H1 (cell line): ENCODE measurements at regions not wholly inside any gene's neighbourhood (a gene's known extent, or its start where the extent isn't known, plus 50 kb on each side); places are given as distances from the start of the nearest gene placed in this dataset.

ENCODE experiments used
- CTCF ChIA-PET: fragments of 300-600 bp; sonication (Branson Sonifier 250); formaldehyde crosslinking; loops from one replicate; lab custom pipeline; 2021; ENCODE audit not compliant: partially characterized antibody; lab: Charles Lee
- POLR2A ChIA-PET: fragments of 300-600 bp; sonication (Branson Sonifier 250); formaldehyde crosslinking; loops from one replicate; lab custom pipeline; 2021; ENCODE audit warnings: inconsistent platforms; ENCODE audit not compliant: partially characterized antibody; lab: Charles Lee
- DNase-seq, 2 experiments: peaks; one replicate each; pipeline versions ENCODE4 v3.0.0 to v3.0.0-alpha.2; 2010 to 2022; ENCODE audit warnings: low spot score in 2 of 2, low read depth in 1 of 2, mixed read lengths in 1 of 2
- FAIRE-seq: peaks from 2 replicates; lab custom pipeline; 2011; peaks lifted over from hg19 to GRCh38; lab: Jason Lieb, UNC
- H2AFZ ChIP-seq: 2 replicates; pipeline ENCODE4 v1.8.1; 2012; ENCODE audit warnings: low read length, inconsistent platforms
- H2AK5ac ChIP-seq: 2 replicates; pipeline ENCODE4 v1.6.1; 2013; ENCODE audit warnings: low read depth, low read length
- H2BK120ac ChIP-seq: replicated peaks from 2 replicates; pipeline ENCODE3; 2013; ENCODE audit warnings: low read depth, low read length, inconsistent platforms
- H2BK12ac ChIP-seq: 2 replicates; pipeline ENCODE4 v1.6.1; 2013; ENCODE audit warnings: low read depth, low read length
- H2BK15ac ChIP-seq: 2 replicates; pipeline ENCODE4 v1.6.1; 2013; ENCODE audit warnings: low read length
- H2BK20ac ChIP-seq: 2 replicates; pipeline ENCODE4 v1.6.1; 2013; ENCODE audit warnings: low read length
- H2BK5ac ChIP-seq: 2 replicates; pipeline ENCODE4 v1.6.1; 2013; ENCODE audit warnings: low read depth, low read length
- H3K14ac ChIP-seq: 2 replicates; pipeline ENCODE4 v1.6.1; 2013; ENCODE audit warnings: inconsistent platforms; ENCODE audit not compliant: insufficient read length
- H3K18ac ChIP-seq: 2 replicates; pipeline ENCODE4 v1.6.1; 2013; ENCODE audit warnings: low read length; ENCODE audit errors: extremely low read depth
- H3K23ac ChIP-seq: 2 replicates; pipeline ENCODE4 v1.6.1; 2013; ENCODE audit warnings: inconsistent platforms; ENCODE audit not compliant: insufficient read length
- H3K23me2 ChIP-seq: 2 replicates; pipeline ENCODE4 v1.6.1; 2013; ENCODE audit warnings: low read depth, low read length
- H3K27ac ChIP-seq: 2 replicates; pipeline ENCODE4 v1.6.1; 2011; ENCODE audit warnings: low read depth, low read length, inconsistent platforms
- H3K27me3 ChIP-seq, 4 experiments: replicated peaks in 1 of 4; 1 replicate in 1 of 4; 2 replicates in 3 of 4; pipeline versions ENCODE4 v1.6.1 to v1.8.1; 2011 to 2013; ENCODE audit warnings: low read length in 3 of 4, mild to moderate bottlenecking in 3 of 4, inconsistent platforms in 2 of 4, mixed read lengths in 2 of 4, moderate library complexity in 1 of 4; ENCODE audit not compliant: control insufficient read depth in 3 of 4, insufficient read depth in 3 of 4; ENCODE audit errors: extremely low read depth in 1 of 4
- H3K36me3 ChIP-seq, 4 experiments: 2 replicates each; pipeline versions ENCODE4 v1.6.1 to v1.8.1; 2011 to 2013; ENCODE audit warnings: mild to moderate bottlenecking in 4 of 4, low read length in 3 of 4, moderate library complexity in 2 of 4, control low read depth in 1 of 4, inconsistent platforms in 1 of 4; ENCODE audit not compliant: insufficient read depth in 4 of 4, control insufficient read depth in 2 of 4
- H3K4ac ChIP-seq: replicated peaks from 2 replicates; pipeline ENCODE3; 2013; ENCODE audit warnings: low read length, low read depth, mixed read lengths, inconsistent platforms; ENCODE audit not compliant: insufficient read length
- H3K4me1 ChIP-seq, 4 experiments: replicated peaks in 1 of 4; 1 replicate in 1 of 4; 2 replicates in 3 of 4; pipeline versions ENCODE4 v1.6.1 to v1.8.1; 2011 to 2013; ENCODE audit warnings: low read length in 3 of 4, inconsistent platforms in 2 of 4, mixed read lengths in 1 of 4; ENCODE audit not compliant: insufficient read depth in 4 of 4, control insufficient read depth in 3 of 4
- H3K4me2 ChIP-seq, 2 experiments: 2 replicates each; pipeline versions ENCODE4 v1.6.1 to v1.8.1; 2011 to 2013; ENCODE audit warnings: low read depth in 2 of 2, low read length in 2 of 2, control low read depth in 1 of 2, inconsistent platforms in 1 of 2, mild to moderate bottlenecking in 1 of 2; ENCODE audit not compliant: insufficient read depth in 1 of 2
- H3K4me3 ChIP-seq, 4 experiments: fragments of 200-600, 300-600 bp in 1 of 4; sonication (generic), shearing (Covaris generic), sonication (Bioruptor Twin) in 1 of 4; 2 replicates each; pipeline versions ENCODE4 v1.5.1 to v1.8.1; 2011 to 2016; ENCODE audit warnings: low read length in 4 of 4, low read depth in 3 of 4, control low read depth in 2 of 4, inconsistent platforms in 2 of 4, mild to moderate bottlenecking in 2 of 4, mixed read lengths in 1 of 4, moderate library complexity in 1 of 4; ENCODE audit not compliant: insufficient read depth in 2 of 4; ENCODE audit errors: extremely low read depth in 1 of 4
- H3K56ac ChIP-seq: replicated peaks from 2 replicates; pipeline ENCODE3; 2013; ENCODE audit warnings: low read depth, mild to moderate bottlenecking, mixed read lengths, low read length, inconsistent platforms; ENCODE audit not compliant: insufficient read length
- H3K79me1 ChIP-seq: 2 replicates; pipeline ENCODE4 v1.6.1; 2013; ENCODE audit warnings: low read depth, low read length, control low read depth
- H3K79me2 ChIP-seq, 2 experiments: 2 replicates each; pipeline versions ENCODE4 v1.6.1 to v1.8.1; 2012 to 2013; ENCODE audit warnings: low read length in 2 of 2, mild to moderate bottlenecking in 2 of 2, inconsistent platforms in 1 of 2; ENCODE audit not compliant: insufficient read depth in 2 of 2, control insufficient read depth in 1 of 2
- H3K9ac ChIP-seq, 4 experiments: replicated peaks in 1 of 4; 1 replicate in 1 of 4; 2 replicates in 3 of 4; pipeline versions ENCODE4 v1.6.1 to v1.8.1; 2011 to 2013; ENCODE audit warnings: low read depth in 3 of 4, low read length in 3 of 4, control low read depth in 2 of 4, mild to moderate bottlenecking in 2 of 4, moderate library complexity in 2 of 4, inconsistent platforms in 1 of 4; ENCODE audit errors: extremely low read depth in 1 of 4
- H3K9me3 ChIP-seq, 2 experiments: 2 replicates each; pipeline versions ENCODE4 v1.6.1 to v1.8.1; 2012 to 2013; ENCODE audit warnings: mild to moderate bottlenecking in 2 of 2, moderate library complexity in 2 of 2, control low read depth in 1 of 2, inconsistent platforms in 1 of 2, low read depth in 1 of 2, low read length in 1 of 2, mixed read lengths in 1 of 2; ENCODE audit not compliant: insufficient read depth in 2 of 2
- H4K20me1 ChIP-seq, 2 experiments: replicated peaks in 1 of 2; 2 replicates each; pipeline versions ENCODE3 to v1.8.1; 2011 to 2013; ENCODE audit warnings: inconsistent platforms in 2 of 2, low read length in 2 of 2, mild to moderate bottlenecking in 1 of 2; ENCODE audit not compliant: insufficient read depth in 2 of 2, control insufficient read depth in 1 of 2
- H4K5ac ChIP-seq: 2 replicates; pipeline ENCODE4 v1.6.1; 2013; ENCODE audit warnings: low read length, low read depth, mixed read lengths, inconsistent platforms; ENCODE audit not compliant: insufficient read length
- H4K8ac ChIP-seq: 2 replicates; pipeline ENCODE4 v1.8.0; 2013; ENCODE audit warnings: mild to moderate bottlenecking, moderate library complexity, low read length, inconsistent platforms; ENCODE audit not compliant: insufficient read depth; ENCODE audit errors: extremely low read depth
- H4K91ac ChIP-seq: replicated peaks from 2 replicates; pipeline ENCODE3; 2013; ENCODE audit warnings: low read length, mixed read lengths, inconsistent platforms; ENCODE audit not compliant: insufficient read length
- ASH2L ChIP-seq: fragments of 200-600, 300-600 bp; sonication (generic); IDR thresholded peaks from one replicate; pipeline ENCODE4 v1.7.1; 2017; ENCODE audit warnings: low read length
- CHD2 ChIP-seq: IDR thresholded peaks from 2 replicates; pipeline ENCODE4 v1.6.1; 2012; ENCODE audit warnings: low read length, improper control_type of control experiment
- EGR1 ChIP-seq: IDR thresholded peaks from 2 replicates; pipeline ENCODE4 v1.6.1; 2011; ENCODE audit warnings: low read depth, low read length, borderline replicate concordance
- EZH2 ChIP-seq: fragments of 200-600 bp; sonication (generic); IDR thresholded peaks from 2 replicates; pipeline ENCODE4 v1.7.1; 2012; ENCODE audit warnings: low read depth, mild to moderate bottlenecking, moderate library complexity, low read length, inconsistent platforms; ENCODE audit not compliant: severe bottlenecking
- HDAC6 ChIP-seq: IDR thresholded peaks from one replicate; pipeline ENCODE4 v1.7.1; 2012; ENCODE audit warnings: low read depth, mild to moderate bottlenecking, inconsistent platforms, low read length, moderate library complexity
- MAFK ChIP-seq: IDR thresholded peaks from 2 replicates; pipeline ENCODE4 v1.6.1; 2012; ENCODE audit warnings: low read depth, mild to moderate bottlenecking, improper control_type of control experiment, low read length
- MAX ChIP-seq: IDR thresholded peaks from 2 replicates; pipeline ENCODE4 v1.6.1; 2012; ENCODE audit warnings: inconsistent platforms
- POU5F1 ChIP-seq: IDR thresholded peaks from 2 replicates; pipeline ENCODE4 v1.6.1; 2011; ENCODE audit warnings: low read depth, mild to moderate bottlenecking, low read length, moderate library complexity
- RXRA ChIP-seq: IDR thresholded peaks from 2 replicates; pipeline ENCODE4 v1.6.1; 2011; ENCODE audit warnings: low read depth, mild to moderate bottlenecking, low read length, moderate library complexity; ENCODE audit not compliant: insufficient read depth
- SIX5 ChIP-seq: IDR thresholded peaks from 2 replicates; pipeline ENCODE4 v1.6.1; 2011; ENCODE audit warnings: mild to moderate bottlenecking, low read depth, low read length
- SRF ChIP-seq: IDR thresholded peaks from 2 replicates; pipeline ENCODE4 v1.6.1; 2011; ENCODE audit warnings: mild to moderate bottlenecking, low read depth, low read length, moderate library complexity
- TAF1 ChIP-seq: IDR thresholded peaks from 2 replicates; pipeline ENCODE4 v1.6.1; 2011; ENCODE audit warnings: mild to moderate bottlenecking, low read depth, low read length
- TCF12 ChIP-seq: IDR thresholded peaks from 2 replicates; pipeline ENCODE4 v1.6.1; 2011; ENCODE audit warnings: low read depth, mild to moderate bottlenecking, low read length
- WGBS, 2 experiments: shearing (Covaris generic) in 1 of 2; methylation state at CpG; one replicate each; pipeline versions ENCODE4 v1.1.6 to v1.1.7; 2013 to 2015; ENCODE audit warnings: low lambda C conversion rate in 2 of 2, mixed read lengths in 2 of 2, inconsistent platforms in 1 of 2, low coverage in 1 of 2, missing lambda C conversion rate in 1 of 2; ENCODE audit not compliant: insufficient replicate concordance in 2 of 2, insufficient coverage in 1 of 2, insufficient read length in 1 of 2; ENCODE audit errors: extremely low coverage in 1 of 2, missing lambda C conversion rate in 1 of 2; 5-methylcytosine and 5-hydroxymethylcytosine counted together
- TF ChIP-seq, protein P1 (sequence below): IDR thresholded peaks from 2 replicates; pipeline ENCODE4 v1.6.1; 2011; ENCODE audit warnings: low read depth, mild to moderate bottlenecking, low read length; ENCODE audit not compliant: insufficient read depth

DNA sequence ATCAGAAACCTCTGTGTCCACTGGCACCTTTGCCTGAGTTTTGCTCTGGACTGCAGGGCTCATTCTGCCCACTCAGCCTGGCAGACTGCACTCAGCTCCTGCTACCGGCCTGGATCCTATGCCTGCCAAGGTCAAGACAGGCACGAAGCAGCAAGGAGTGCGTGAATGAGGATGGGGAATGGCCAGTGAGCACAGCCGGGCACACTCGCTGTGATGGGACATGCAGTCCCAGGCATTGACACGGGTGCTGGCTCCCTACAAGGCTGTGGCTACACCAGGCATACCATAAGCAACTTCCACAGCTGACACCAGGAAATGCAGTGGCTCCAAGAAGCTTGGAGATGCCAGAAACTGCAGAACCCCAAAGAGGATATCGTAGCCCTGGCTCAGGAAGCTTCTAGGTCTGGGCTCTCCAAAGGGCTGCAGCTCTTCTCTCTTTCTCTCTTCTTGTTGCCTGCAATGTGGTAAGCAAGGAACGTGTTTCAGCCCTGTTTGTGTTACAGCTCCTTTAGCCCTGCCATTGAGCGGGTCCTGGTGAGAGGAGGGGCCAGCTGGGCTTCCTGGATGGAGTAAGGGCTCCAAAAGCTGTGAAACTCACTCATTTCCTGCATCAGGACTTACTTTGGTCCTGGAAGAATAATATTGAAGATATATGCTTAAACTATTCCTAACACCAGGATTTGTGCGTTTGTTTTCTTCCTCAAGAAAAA, 832.6 kb upstream of the SLITRK5 start:
- Histone ChIP-seq H3K9ac (no peak overlapping the region), H3K79me2 (no peaks in the 10 kb centered on the region), H3K23me2 (no peaks in the 10 kb centered on the region), H3K18ac (no peak overlapping the region), H2BK20ac (no peak overlapping the region), H3K27ac (no peak overlapping the region), H2BK5ac (no peak overlapping the region), H3K27me3 (no peaks in the 10 kb centered on the region), H3K14ac (no peak overlapping the region), H4K8ac (no peak overlapping the region), H2BK12ac (no peak overlapping the region), H2BK15ac (no peak overlapping the region), H3K4ac (no peak overlapping the region), H3K4me1 (no peaks in the 10 kb centered on the region), H3K36me3 (no peaks in the 10 kb centered on the region; a peak in 1 of 8 replicates), H4K5ac (no peak overlapping the region), H2BK120ac (no peak overlapping the region), H4K20me1 (no peaks in the 10 kb centered on the region), H3K4me3 (no peak overlapping the region), H3K9me3 (peaks cover 13 to 17% of the 10 kb centered on the region in 2 experiments), H2AFZ (no peak overlapping the region), H3K79me1 (no peaks in the 10 kb centered on the region; the same call in 1 of the 2 replicates), H3K56ac (no peak overlapping the region), H3K23ac (no peak overlapping the region), H3K4me2 (no peak overlapping the region), H4K91ac (no peak overlapping the region), H2AK5ac (no peak overlapping the region)
- WGBS, 2 experiments: 92% methylated on average over 10 of the region's 10 CpGs; no CpG with 5 or more reads in 1 of the 2 experiments
- no peak for FAIRE-seq
- CTCF ChIA-PET: interaction anchor here (1.7 kb wide), 1 partner anchor 436 kb away, joined by 4 read pairs; no protein-coding TSS in a partner anchor
- POLR2A ChIA-PET: no interaction called here
- no peak for DNase-seq
- TF ChIP-seq EZH2: no peak
- no peak for TF ChIP-seq CHD2
- TF ChIP-seq EGR1: no peak
- no peak for TF ChIP-seq TCF12
- no peak for TF ChIP-seq TAF1
- TF ChIP-seq RXRA: no peak
- no peak for TF ChIP-seq ASH2L
- no peak for TF ChIP-seq SIX5
- no peak for TF ChIP-seq MAFK
- no peak for TF ChIP-seq SRF
- TF ChIP-seq, protein P1, sequence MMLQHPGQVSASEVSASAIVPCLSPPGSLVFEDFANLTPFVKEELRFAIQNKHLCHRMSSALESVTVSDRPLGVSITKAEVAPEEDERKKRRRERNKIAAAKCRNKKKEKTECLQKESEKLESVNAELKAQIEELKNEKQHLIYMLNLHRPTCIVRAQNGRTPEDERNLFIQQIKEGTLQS: no peak
- no peak for TF ChIP-seq HDAC6
- no peak for TF ChIP-seq POU5F1
- TF ChIP-seq MAX: no peak
